Esophagus squamous epithelium (tissue), 5 donors: ENCODE measurements at regions not wholly inside any gene's neighbourhood (a gene's known extent, or its start where the extent isn't known, plus 50 kb on each side); places are given as distances from the start of the nearest gene placed in this dataset.

Source experiments
- DNase-seq: peaks from one replicate; lab custom pipeline; 2025; lab: John Stamatoyannopoulos, UW
- H3K27ac ChIP-seq, 4 donors: fragments of 200-600 bp; sonication (generic); one replicate each; pipeline ENCODE4 v1.5.1; 2016 to 2019; ENCODE audit warnings: mild to moderate bottlenecking in 1 of 4
- H3K27me3 ChIP-seq, 4 donors: fragments of 200-600 bp; sonication (generic); 1 replicate in 3 of 4; 2 replicates in 1 of 4; pipeline versions ENCODE4 v1.5.1 to v1.6.0; 2017 to 2021; ENCODE audit warnings: antibody characterized with exemption in 1 of 4
- H3K36me3 ChIP-seq, 3 donors: fragments of 200-600 bp; sonication (generic); one replicate each; pipeline ENCODE4 v1.5.1; 2016 to 2019
- H3K4me1 ChIP-seq, 3 donors: fragments of 200-600 bp; sonication (generic); one replicate each; pipeline ENCODE4 v1.5.1; 2017 to 2019
- H3K4me3 ChIP-seq, 4 donors: fragments of 200-600 bp; sonication (generic); 1 replicate in 3 of 4; 2 replicates in 1 of 4; pipeline ENCODE4 v1.5.1; 2016 to 2019; ENCODE audit warnings: mild to moderate bottlenecking in 2 of 4, moderate library complexity in 1 of 4
- H3K9me3 ChIP-seq, 3 donors: fragments of 200-600 bp; sonication (generic); one replicate each; pipeline ENCODE4 v1.5.1; 2016 to 2019
- POLR2A ChIP-seq, 4 donors: fragments of 450-650 bp; IDR thresholded peaks; one replicate each; pipeline ENCODE4 v1.6.1; 2017; ENCODE audit warnings: antibody characterized with exemption in 4 of 4, mild to moderate bottlenecking in 4 of 4, moderate library complexity in 3 of 4
- WGBS, 2 donors: methylation state at CpG; one replicate each; pipeline ENCODE4 v1.1.5; 2018; 5-methylcytosine and 5-hydroxymethylcytosine counted together
- intact Hi-C: fragments of 100-400 bp; cut with DNase I; formaldehyde crosslinking; loops from one replicate; pipeline ENCODE4 v1.15.0; 2022
- TF ChIP-seq, protein P1 (sequence below), 6 experiments: fragments of 450-650 bp in 4 of 6; fragments of 200-600 bp in 2 of 6; sonication (generic) in 2 of 6; IDR thresholded peaks; one replicate each; pipeline ENCODE4 v1.5.1; 2016 to 2019; ENCODE audit warnings: antibody characterized with exemption in 6 of 6, mild to moderate bottlenecking in 4 of 6, moderate library complexity in 4 of 6
- donor health status: DM: yes; HTN: yes; CAD: no.

GRCh38 chr7:119102291-119102690 is 877.8 kb downstream of the ANKRD7 start:
- 44 to 52% methylated on average over 1 of the region's 1 CpG for WGBS, 2 donors
- no peak for TF ChIP-seq POLR2A (IDR thresholded peaks at IDR 0.05)
- TF ChIP-seq, protein P1, sequence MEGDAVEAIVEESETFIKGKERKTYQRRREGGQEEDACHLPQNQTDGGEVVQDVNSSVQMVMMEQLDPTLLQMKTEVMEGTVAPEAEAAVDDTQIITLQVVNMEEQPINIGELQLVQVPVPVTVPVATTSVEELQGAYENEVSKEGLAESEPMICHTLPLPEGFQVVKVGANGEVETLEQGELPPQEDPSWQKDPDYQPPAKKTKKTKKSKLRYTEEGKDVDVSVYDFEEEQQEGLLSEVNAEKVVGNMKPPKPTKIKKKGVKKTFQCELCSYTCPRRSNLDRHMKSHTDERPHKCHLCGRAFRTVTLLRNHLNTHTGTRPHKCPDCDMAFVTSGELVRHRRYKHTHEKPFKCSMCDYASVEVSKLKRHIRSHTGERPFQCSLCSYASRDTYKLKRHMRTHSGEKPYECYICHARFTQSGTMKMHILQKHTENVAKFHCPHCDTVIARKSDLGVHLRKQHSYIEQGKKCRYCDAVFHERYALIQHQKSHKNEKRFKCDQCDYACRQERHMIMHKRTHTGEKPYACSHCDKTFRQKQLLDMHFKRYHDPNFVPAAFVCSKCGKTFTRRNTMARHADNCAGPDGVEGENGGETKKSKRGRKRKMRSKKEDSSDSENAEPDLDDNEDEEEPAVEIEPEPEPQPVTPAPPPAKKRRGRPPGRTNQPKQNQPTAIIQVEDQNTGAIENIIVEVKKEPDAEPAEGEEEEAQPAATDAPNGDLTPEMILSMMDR (IDR thresholded peaks at IDR 0.05), result no peak
- H3K4me1 ChIP-seq, result no peaks in the 10 kb centered on the region
- no peak overlapping the region for H3K4me3 ChIP-seq
- H3K27ac ChIP-seq, result no peak overlapping the region
- no peak for DNase-seq
- no peaks in the 10 kb centered on the region for H3K36me3 ChIP-seq
- intact Hi-C loops, result no loop called here
- no peaks in the 10 kb centered on the region for H3K27me3 ChIP-seq
- H3K9me3 ChIP-seq, result no peaks in the 10 kb centered on the region

- no peak for TF ChIP-seq POLR2A (IDR thresholded peaks at IDR 0.05)
- TF ChIP-seq, protein P1 (IDR thresholded peaks at IDR 0.05), result no peak
- intact Hi-C loops, result no loop called here
- 24 to 45% methylated on average over 1 of the region's 1 CpG for WGBS, 2 donors
- H3K27ac ChIP-seq, result no peak overlapping the region
- H3K27me3 ChIP-seq, result no peaks in the 10 kb centered on the region
- no peaks in the 10 kb centered on the region for H3K36me3 ChIP-seq
- H3K4me3 ChIP-seq, result no peak overlapping the region
- H3K9me3 ChIP-seq, result peaks cover 0 to 5% (median 4%) of the 10 kb centered on the region in 3 donors
- H3K4me1 ChIP-seq, result no peaks in the 10 kb centered on the region
- no peak for DNase-seq
Observed at GRCh38 chr7:119105381-119105780, 880.9 kb downstream of the ANKRD7 start.

DNA sequence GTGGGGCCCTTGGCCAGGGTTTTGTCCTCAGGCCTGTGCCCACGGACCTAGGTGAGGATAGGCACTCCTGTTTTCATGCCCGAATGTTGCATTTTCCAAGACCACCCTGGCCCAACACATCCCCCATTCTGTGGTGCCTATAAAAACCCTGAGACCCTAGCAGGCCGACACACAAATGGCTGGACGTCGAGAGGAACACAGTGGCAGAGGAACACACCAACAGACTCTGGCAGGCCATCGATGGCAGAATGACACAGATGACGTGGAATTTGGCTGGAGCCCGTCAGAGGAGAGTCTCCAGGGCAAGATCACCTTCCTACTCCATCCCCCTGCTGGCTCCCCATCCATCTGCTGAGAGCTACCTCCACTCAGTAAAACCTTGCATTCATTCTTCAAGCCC is 898.8 kb downstream of the ANKRD7 start:
- Histone ChIP-seq H3K4me3 (no peak overlapping the region), H3K9me3 (no peaks in the 10 kb centered on the region), H3K36me3 (no peaks in the 10 kb centered on the region), H3K4me1 (no peaks in the 10 kb centered on the region), H3K27ac (no peak overlapping the region), H3K27me3 (no peaks in the 10 kb centered on the region)
- 55 to 83% methylated on average over 8 of the region's 8 CpGs for WGBS, 2 donors
- intact Hi-C loops, result no loop called here
- DNase-seq, result no peak
- TF ChIP-seq POLR2A (IDR thresholded peaks at IDR 0.05), result no peak
- TF ChIP-seq, protein P1 (IDR thresholded peaks at IDR 0.05), result no peak

DNA sequence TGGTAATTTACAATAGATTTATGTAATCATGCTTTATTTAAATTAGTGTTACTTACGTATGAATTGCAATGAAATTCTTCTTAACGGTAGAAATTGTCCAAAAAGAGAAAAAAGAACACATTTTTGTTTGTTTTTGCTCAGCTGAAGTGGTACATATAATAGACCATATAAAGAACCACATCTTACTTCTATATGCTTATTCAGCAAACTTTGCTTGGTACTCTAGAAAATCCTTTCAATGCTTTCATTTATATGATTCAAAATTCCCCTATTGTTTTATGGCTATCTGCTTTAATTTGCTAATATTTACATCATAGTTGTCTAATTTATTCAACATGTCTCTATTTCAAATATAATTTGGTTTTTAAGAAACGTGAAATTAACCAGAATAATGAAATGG is 903.2 kb downstream of the ANKRD7 start:
- no peaks in the 10 kb centered on the region for H3K36me3 ChIP-seq
- intact Hi-C loops, result no loop called here
- H3K4me1 ChIP-seq, result no peaks in the 10 kb centered on the region
- DNase-seq, result no peak
- no peaks in the 10 kb centered on the region for H3K27me3 ChIP-seq
- no peak for TF ChIP-seq POLR2A (IDR thresholded peaks at IDR 0.05)
- TF ChIP-seq, protein P1 (IDR thresholded peaks at IDR 0.05), result no peak
- WGBS, 2 donors, result 49 to 63% methylated on average over 3 of the region's 3 CpGs
- H3K9me3 ChIP-seq, result no peaks in the 10 kb centered on the region
- no peak overlapping the region for H3K4me3 ChIP-seq
- H3K27ac ChIP-seq, result no peak overlapping the region

DNA sequence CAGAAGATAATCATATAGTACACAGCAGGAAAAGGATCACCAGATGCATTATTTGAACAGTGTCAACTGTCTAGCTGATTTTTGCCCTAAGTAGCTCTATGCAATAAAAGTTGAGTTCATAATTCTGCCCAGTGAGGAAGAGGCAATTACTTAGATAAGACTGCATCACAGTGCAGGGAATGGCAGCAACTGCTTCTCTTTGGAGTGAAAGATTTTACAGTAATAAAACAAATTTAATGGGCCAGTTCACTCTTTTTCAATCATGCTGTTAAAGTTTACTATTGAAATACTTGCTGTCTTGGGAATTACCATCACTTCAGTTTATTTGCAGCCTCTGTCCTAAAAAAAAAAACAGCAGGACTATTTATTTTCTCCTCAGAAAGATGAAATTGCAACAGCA is 907.9 kb downstream of the ANKRD7 start:
- no peaks in the 10 kb centered on the region for H3K4me1 ChIP-seq
- TF ChIP-seq, protein P1 (IDR thresholded peaks at IDR 0.05), result no peak
- TF ChIP-seq POLR2A (IDR thresholded peaks at IDR 0.05), result no peak
- H3K36me3 ChIP-seq, result no peaks in the 10 kb centered on the region
- no peak overlapping the region for H3K27ac ChIP-seq
- DNase-seq, result no peak
- H3K9me3 ChIP-seq, result no peaks in the 10 kb centered on the region
- no peaks in the 10 kb centered on the region for H3K27me3 ChIP-seq
- intact Hi-C loops, result no loop called here
- H3K4me3 ChIP-seq, result no peak overlapping the region
